ENCODE measurements at regions not wholly inside any gene's neighbourhood (a gene's known extent, or its start where the extent isn't known, plus 50 kb on each side); places are given as distances from the start of the nearest gene placed in this dataset.

- DNase-seq (ENCODE audit: extremely low spot score in 2 of 2): peak; percentile 40 to 47
- Histone ChIP-seq H3K27ac (no peak overlapping the region), H3K4me3 (no peak overlapping the region), H3K4me1 (no peaks in the 10 kb centered on the region), H3K36me3 (no peaks in the 10 kb centered on the region), H3K27me3 (no peaks in the 10 kb centered on the region), H3K9me3 (no peaks in the 10 kb centered on the region)
- intact Hi-C loops (cut with DNase I): no loop called here
- no peak for TF ChIP-seq POLR2AphosphoS5 (IDR thresholded peaks at IDR 0.05; ENCODE audit: insufficient read depth in 1 of 2, low read depth in 1 of 2)
- TF ChIP-seq POLR2A (IDR thresholded peaks at IDR 0.05): no peak
- TF ChIP-seq CTCF (IDR thresholded peaks at IDR 0.05): no peak
Observed at GRCh38 chr19:29454109-29454508, 71.7 kb upstream of the VSTM2B start.

GRCh38 chr19:29457413-29457812, 68.4 kb upstream of the VSTM2B start:
- Histone ChIP-seq H3K27ac (no peak overlapping the region), H3K27me3 (no peaks in the 10 kb centered on the region), H3K36me3 (no peaks in the 10 kb centered on the region), H3K9me3 (no peaks in the 10 kb centered on the region), H3K4me1 (no peaks in the 10 kb centered on the region), H3K4me3 (no peak overlapping the region)
- intact Hi-C loops (cut with DNase I): no loop called here
- TF ChIP-seq POLR2AphosphoS5 (IDR thresholded peaks at IDR 0.05; ENCODE audit: insufficient read depth in 1 of 2, low read depth in 1 of 2): no peak
- TF ChIP-seq POLR2A (IDR thresholded peaks at IDR 0.05): no peak
- no peak for TF ChIP-seq CTCF (IDR thresholded peaks at IDR 0.05)
- peak in 1 of 2 donors; percentile 64 for DNase-seq (ENCODE audit: extremely low spot score in 2 of 2)

GRCh38 chr19:29467824-29468401, 57.9 kb upstream of the VSTM2B start:
- no peaks in the 10 kb centered on the region for H3K4me1 ChIP-seq
- intact Hi-C loops (cut with DNase I): no loop called here
- DNase-seq (ENCODE audit: extremely low spot score in 2 of 2): no peak
- no peak overlapping the region for H3K4me3 ChIP-seq
- no peaks in the 10 kb centered on the region for H3K36me3 ChIP-seq
- no peaks in the 10 kb centered on the region for H3K27me3 ChIP-seq
- H3K27ac ChIP-seq: no peak overlapping the region
- peak in 1 of 3 experiments; percentile 32 for TF ChIP-seq CTCF (IDR thresholded peaks at IDR 0.05)
- TF ChIP-seq POLR2A (IDR thresholded peaks at IDR 0.05): no peak
- TF ChIP-seq POLR2AphosphoS5 (IDR thresholded peaks at IDR 0.05; ENCODE audit: insufficient read depth in 1 of 2, low read depth in 1 of 2): no peak
- H3K9me3 ChIP-seq: no peaks in the 10 kb centered on the region

GRCh38 chr19:29475469-29475868, 50.3 kb upstream of the VSTM2B start:
- Histone ChIP-seq H3K9me3 (no peaks in the 10 kb centered on the region), H3K27ac (no peak overlapping the region), H3K4me1 (no peaks in the 10 kb centered on the region), H3K36me3 (no peaks in the 10 kb centered on the region), H3K27me3 (no peaks in the 10 kb centered on the region), H3K4me3 (no peak overlapping the region)
- peak in 1 of 2 donors; percentile 42 for DNase-seq (ENCODE audit: extremely low spot score in 2 of 2)
- intact Hi-C loops (cut with DNase I): no loop called here
- TF ChIP-seq CTCF (IDR thresholded peaks at IDR 0.05) (no peak), POLR2A (IDR thresholded peaks at IDR 0.05) (no peak)
